RWPE2 (cell line): ENCODE measurements at regions not wholly inside any gene's neighbourhood (a gene's known extent, or its start where the extent isn't known, plus 50 kb on each side); places are given as distances from the start of the nearest gene placed in this dataset.
"Not testable (repeated sequence)": the region's sequence is repeated elsewhere in the genome, so short reads cannot be mapped to it uniquely, and the experiment has no call there.

Experiments used
- ATAC-seq: fragments of 200-7000 bp; cut with Tn5 transposase; 3 replicates; pipeline ENCODE4 v1.9.1; 2021; ENCODE audit warnings: low read depth
- DNase-seq: peaks from one replicate; pipeline ENCODE4 v3.0.0-alpha.2; 2020; ENCODE audit warnings: low spot score
- H3K27ac ChIP-seq: fragments of 450-650 bp; 2 replicates; pipeline ENCODE4 v1.5.1; 2017; ENCODE audit warnings: mild to moderate bottlenecking; ENCODE audit not compliant: poor library complexity, severe bottlenecking
- H3K27me3 ChIP-seq: fragments of 250-450 bp; sonication (Bioruptor Pico); 2 replicates; pipeline ENCODE4 v1.5.1; 2021; ENCODE audit warnings: mild to moderate bottlenecking, moderate library complexity; ENCODE audit not compliant: insufficient read depth, poor library complexity, severe bottlenecking
- H3K36me3 ChIP-seq: fragments of 250-450 bp; sonication (Bioruptor Pico); 2 replicates; pipeline ENCODE4 v1.5.1; 2020; ENCODE audit warnings: low read depth, mild to moderate bottlenecking, moderate library complexity
- H3K4me1 ChIP-seq: fragments of 250-450 bp; sonication (Bioruptor Pico); 2 replicates; pipeline ENCODE4 v1.5.1; 2021; ENCODE audit warnings: mild to moderate bottlenecking, moderate library complexity; ENCODE audit not compliant: insufficient read depth, poor library complexity, severe bottlenecking
- H3K4me3 ChIP-seq: fragments of 250-450 bp; sonication (Bioruptor Pico); 2 replicates; pipeline ENCODE4 v1.5.1; 2021; ENCODE audit warnings: mild to moderate bottlenecking, moderate library complexity; ENCODE audit not compliant: severe bottlenecking
- H3K9me3 ChIP-seq: fragments of 250-450 bp; sonication (Bioruptor Pico); 2 replicates; pipeline ENCODE4 v1.5.1; 2021; ENCODE audit warnings: mild to moderate bottlenecking, moderate library complexity; ENCODE audit not compliant: severe bottlenecking
- TF ChIP-seq, protein P1 (sequence below): fragments of 450-650 bp; IDR thresholded peaks from one replicate; pipeline ENCODE4 v1.5.1; 2017; ENCODE audit warnings: mild to moderate bottlenecking, moderate library complexity; ENCODE audit not compliant: poor library complexity, severe bottlenecking

GRCh38 chr6:20274137-20274536 is 61.9 kb upstream of the MBOAT1 start:
- Histone ChIP-seq H3K9me3 (no peaks in the 10 kb centered on the region), H3K4me1 (no peaks in the 10 kb centered on the region), H3K4me3 (no peak overlapping the region), H3K36me3 (no peaks in the 10 kb centered on the region), H3K27ac (no peak overlapping the region), H3K27me3 (no peaks in the 10 kb centered on the region)
- TF ChIP-seq, protein P1, sequence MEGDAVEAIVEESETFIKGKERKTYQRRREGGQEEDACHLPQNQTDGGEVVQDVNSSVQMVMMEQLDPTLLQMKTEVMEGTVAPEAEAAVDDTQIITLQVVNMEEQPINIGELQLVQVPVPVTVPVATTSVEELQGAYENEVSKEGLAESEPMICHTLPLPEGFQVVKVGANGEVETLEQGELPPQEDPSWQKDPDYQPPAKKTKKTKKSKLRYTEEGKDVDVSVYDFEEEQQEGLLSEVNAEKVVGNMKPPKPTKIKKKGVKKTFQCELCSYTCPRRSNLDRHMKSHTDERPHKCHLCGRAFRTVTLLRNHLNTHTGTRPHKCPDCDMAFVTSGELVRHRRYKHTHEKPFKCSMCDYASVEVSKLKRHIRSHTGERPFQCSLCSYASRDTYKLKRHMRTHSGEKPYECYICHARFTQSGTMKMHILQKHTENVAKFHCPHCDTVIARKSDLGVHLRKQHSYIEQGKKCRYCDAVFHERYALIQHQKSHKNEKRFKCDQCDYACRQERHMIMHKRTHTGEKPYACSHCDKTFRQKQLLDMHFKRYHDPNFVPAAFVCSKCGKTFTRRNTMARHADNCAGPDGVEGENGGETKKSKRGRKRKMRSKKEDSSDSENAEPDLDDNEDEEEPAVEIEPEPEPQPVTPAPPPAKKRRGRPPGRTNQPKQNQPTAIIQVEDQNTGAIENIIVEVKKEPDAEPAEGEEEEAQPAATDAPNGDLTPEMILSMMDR: no peak
- no peak for DNase-seq
- ATAC-seq: no peak

DNA sequence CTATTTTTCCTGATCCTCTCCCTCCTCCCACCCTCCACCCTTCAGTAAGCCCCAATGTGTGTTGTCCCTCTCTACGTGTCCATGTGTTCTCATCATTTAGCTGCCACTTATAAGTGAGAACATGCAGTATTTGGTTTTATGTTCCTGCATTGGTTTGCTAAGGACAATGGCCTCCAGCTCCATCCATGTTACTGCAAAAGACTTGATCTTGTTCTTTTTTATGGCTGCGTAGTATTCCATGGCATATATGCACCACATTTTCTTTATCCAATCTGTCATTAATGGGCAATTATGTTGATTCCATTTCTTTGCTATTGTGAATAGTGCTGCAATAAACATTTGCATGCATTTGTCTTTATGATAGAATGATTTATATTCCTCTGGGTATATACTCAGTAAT is 63.6 kb upstream of the MBOAT1 start:
- ATAC-seq, H3K27ac ChIP-seq, H3K9me3 ChIP-seq: not testable (repeated sequence)

GRCh38 chr6:20277724-20278123 is 65.5 kb upstream of the MBOAT1 start:
- not testable (repeated sequence) for H3K4me1 ChIP-seq, H3K27ac ChIP-seq, H3K4me3 ChIP-seq, H3K36me3 ChIP-seq, H3K9me3 ChIP-seq, ATAC-seq, H3K27me3 ChIP-seq, DNase-seq

More for the DNA sequence above, 63.6 kb upstream of the MBOAT1 start:
- H3K27me3 ChIP-seq, H3K36me3 ChIP-seq, H3K4me1 ChIP-seq, H3K4me3 ChIP-seq, DNase-seq: not testable (repeated sequence)

GRCh38 chr6:20279051-20279450 is 66.8 kb upstream of the MBOAT1 start:
- no peaks in the 10 kb centered on the region for H3K36me3 ChIP-seq
- ATAC-seq: no peak
- no peaks in the 10 kb centered on the region for H3K27me3 ChIP-seq
- TF ChIP-seq, protein P1: no peak
- no peak overlapping the region for H3K27ac ChIP-seq
- no peak overlapping the region for H3K4me3 ChIP-seq
- no peaks in the 10 kb centered on the region for H3K4me1 ChIP-seq
- no peaks in the 10 kb centered on the region for H3K9me3 ChIP-seq
- no peak for DNase-seq

GRCh38 chr6:20279608-20280287 is 67.5 kb upstream of the MBOAT1 start:
- no peaks in the 10 kb centered on the region for H3K27me3 ChIP-seq
- no peaks in the 10 kb centered on the region for H3K9me3 ChIP-seq
- no peak overlapping the region for H3K4me3 ChIP-seq
- H3K36me3 ChIP-seq: no peaks in the 10 kb centered on the region
- TF ChIP-seq, protein P1: no peak
- ATAC-seq: peak; percentile 44; the same call in 1 of the 3 replicates
- DNase-seq: no peak
- no peaks in the 10 kb centered on the region for H3K4me1 ChIP-seq
- no peak overlapping the region for H3K27ac ChIP-seq

GRCh38 chr6:20280288-20280621 is 68.0 kb upstream of the MBOAT1 start:
- TF ChIP-seq, protein P1: no peak
- H3K27me3 ChIP-seq: no peaks in the 10 kb centered on the region
- H3K9me3 ChIP-seq: no peaks in the 10 kb centered on the region
- H3K4me1 ChIP-seq: no peaks in the 10 kb centered on the region
- ATAC-seq (no peak), DNase-seq (no peak)
- no peak overlapping the region for H3K27ac ChIP-seq
- no peaks in the 10 kb centered on the region for H3K36me3 ChIP-seq
- H3K4me3 ChIP-seq: no peak overlapping the region
